Esophagus muscularis mucosa (tissue), 4 donors: ENCODE measurements at regions not wholly inside any gene's neighbourhood (a gene's known extent, or its start where the extent isn't known, plus 50 kb on each side); places are given as distances from the start of the nearest gene placed in this dataset.

Source experiments
- DNase-seq: peaks from one replicate; pipeline ENCODE4 v3.0.0-alpha.2; 2017; ENCODE audit errors: extremely low spot score
- H3K27ac ChIP-seq, 4 donors: fragments of 200-600 bp; sonication (generic); replicated peaks in 1 of 4; 1 replicate in 3 of 4; 2 replicates in 1 of 4; pipeline ENCODE4 v1.5.1; 2016 to 2019; ENCODE audit warnings: mild to moderate bottlenecking in 1 of 4
- H3K27me3 ChIP-seq, 4 donors: fragments of 200-600 bp; sonication (generic); one replicate each; pipeline versions ENCODE4 v1.5.1 to v1.6.0; 2016 to 2019
- H3K36me3 ChIP-seq, 4 donors: fragments of 200-600 bp; sonication (generic); one replicate each; pipeline ENCODE4 v1.5.1; 2016 to 2019
- H3K4me1 ChIP-seq, 4 donors: fragments of 200-600 bp; sonication (generic); one replicate each; pipeline ENCODE4 v1.5.1; 2016 to 2019
- H3K4me3 ChIP-seq, 4 donors: fragments of 200-600 bp; sonication (generic); 1 replicate in 2 of 4; 2 replicates in 2 of 4; pipeline ENCODE4 v1.5.1; 2016 to 2019; ENCODE audit warnings: mild to moderate bottlenecking in 4 of 4, moderate library complexity in 1 of 4
- H3K9me3 ChIP-seq, 4 donors: fragments of 200-600 bp; sonication (generic); 1 replicate in 3 of 4; 2 replicates in 1 of 4; pipeline ENCODE4 v1.5.1; 2016 to 2019
- EP300 ChIP-seq: sonication (generic); formaldehyde crosslinking; IDR thresholded peaks from one replicate; pipeline ENCODE4 v1.6.1; 2017; ENCODE audit warnings: antibody characterized with exemption
- POLR2A ChIP-seq: fragments of 450-650 bp; IDR thresholded peaks from one replicate; pipeline ENCODE4 v1.6.1; 2017; ENCODE audit warnings: antibody characterized with exemption, moderate library complexity, mild to moderate bottlenecking, low read depth
- POLR2AphosphoS5 ChIP-seq, 2 donors: sonication (generic); formaldehyde crosslinking; IDR thresholded peaks; one replicate each; pipeline ENCODE4 v1.6.1; 2017; ENCODE audit warnings: antibody characterized with exemption in 2 of 2
- WGBS: methylation state at CpG from one replicate; pipeline ENCODE4 v1.1.5; 2018; 5-methylcytosine and 5-hydroxymethylcytosine counted together
- intact Hi-C: fragments of 100-400 bp; cut with DNase I; formaldehyde crosslinking; loops from one replicate; pipeline ENCODE4 v1.15.1; 2023
- TF ChIP-seq, protein P1 (sequence below), 3 experiments: fragments of 200-600 bp in 2 of 3; fragments of 450-650 bp in 1 of 3; sonication (generic) in 2 of 3; IDR thresholded peaks; one replicate each; pipeline ENCODE4 v1.5.1; 2017 to 2019; ENCODE audit warnings: antibody characterized with exemption in 3 of 3, mild to moderate bottlenecking in 2 of 3, moderate library complexity in 1 of 3

DNA sequence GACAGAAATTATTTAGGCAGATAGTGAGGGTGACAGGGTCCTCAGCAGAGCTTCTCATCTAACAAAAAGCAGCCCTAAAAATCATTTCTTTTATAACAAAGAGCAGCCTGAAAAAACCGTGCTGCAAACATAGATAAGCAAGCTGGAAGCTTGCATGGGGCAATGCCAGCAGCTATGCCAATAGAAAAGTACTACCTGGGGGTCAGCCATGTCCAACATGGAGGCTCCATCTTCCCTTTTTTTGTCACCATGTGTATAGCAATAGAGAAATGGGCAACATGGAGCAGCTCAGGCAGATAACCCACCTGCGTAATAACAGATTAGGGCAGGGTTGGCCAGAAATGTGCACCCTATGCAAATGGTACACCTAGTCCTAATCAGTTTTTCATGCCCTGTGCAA, 57.4 kb upstream of the IGLL5 start:
- WGBS = 89% methylated on average over 2 of the region's 2 CpGs
- no peak overlapping the region for H3K27ac ChIP-seq
- DNase-seq = peak; percentile 57
- TF ChIP-seq POLR2AphosphoS5 (IDR thresholded peaks at IDR 0.05) (no peak), POLR2A (no peak), EP300 (no peak)
- TF ChIP-seq, protein P1, sequence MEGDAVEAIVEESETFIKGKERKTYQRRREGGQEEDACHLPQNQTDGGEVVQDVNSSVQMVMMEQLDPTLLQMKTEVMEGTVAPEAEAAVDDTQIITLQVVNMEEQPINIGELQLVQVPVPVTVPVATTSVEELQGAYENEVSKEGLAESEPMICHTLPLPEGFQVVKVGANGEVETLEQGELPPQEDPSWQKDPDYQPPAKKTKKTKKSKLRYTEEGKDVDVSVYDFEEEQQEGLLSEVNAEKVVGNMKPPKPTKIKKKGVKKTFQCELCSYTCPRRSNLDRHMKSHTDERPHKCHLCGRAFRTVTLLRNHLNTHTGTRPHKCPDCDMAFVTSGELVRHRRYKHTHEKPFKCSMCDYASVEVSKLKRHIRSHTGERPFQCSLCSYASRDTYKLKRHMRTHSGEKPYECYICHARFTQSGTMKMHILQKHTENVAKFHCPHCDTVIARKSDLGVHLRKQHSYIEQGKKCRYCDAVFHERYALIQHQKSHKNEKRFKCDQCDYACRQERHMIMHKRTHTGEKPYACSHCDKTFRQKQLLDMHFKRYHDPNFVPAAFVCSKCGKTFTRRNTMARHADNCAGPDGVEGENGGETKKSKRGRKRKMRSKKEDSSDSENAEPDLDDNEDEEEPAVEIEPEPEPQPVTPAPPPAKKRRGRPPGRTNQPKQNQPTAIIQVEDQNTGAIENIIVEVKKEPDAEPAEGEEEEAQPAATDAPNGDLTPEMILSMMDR (IDR thresholded peaks at IDR 0.05) = no peak
- peaks cover 0 to 40% (median 0%) of the 10 kb centered on the region in 4 donors for H3K27me3 ChIP-seq
- no peak overlapping the region for H3K4me3 ChIP-seq
- peaks cover 0 to 15% (median 10%) of the 10 kb centered on the region in 4 donors for H3K9me3 ChIP-seq
- no peaks in the 10 kb centered on the region for H3K36me3 ChIP-seq
- intact Hi-C loops = no loop called here
- H3K4me1 ChIP-seq = no peaks in the 10 kb centered on the region

DNA sequence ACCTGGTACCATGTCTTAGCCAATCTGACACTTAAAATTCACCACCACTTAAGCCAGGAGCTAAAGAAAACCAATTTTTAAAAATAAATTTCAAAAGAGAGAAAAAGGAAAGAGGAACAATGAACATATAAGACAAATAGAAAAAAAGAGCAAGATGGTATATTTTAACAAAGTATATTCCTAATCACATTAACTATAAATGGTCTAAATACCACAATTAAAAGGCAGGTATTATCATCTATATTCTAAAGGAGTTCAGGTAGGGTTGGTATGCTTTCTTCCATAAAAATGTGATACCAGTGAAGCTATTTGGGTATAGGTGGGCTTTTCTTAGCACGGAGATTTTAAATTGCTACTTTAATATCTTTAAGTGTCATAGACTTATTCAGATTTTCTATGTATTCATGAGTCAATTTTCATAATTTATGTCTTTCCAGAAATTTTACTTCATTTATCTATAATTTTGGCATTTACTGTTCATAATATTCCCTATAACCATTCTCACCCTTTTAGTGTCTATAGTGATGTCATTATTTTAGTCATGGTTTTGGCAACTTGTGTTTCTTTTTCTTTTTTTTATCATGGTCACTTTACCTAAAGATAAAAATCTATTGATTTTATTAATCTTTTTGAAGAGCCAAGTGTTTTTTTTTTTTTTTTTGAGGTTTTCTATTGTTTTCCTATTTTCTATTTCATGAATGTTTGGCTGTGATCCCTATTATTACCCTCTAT, 56.5 kb upstream of the IGLL5 start:
- DNase-seq = no peak
- TF ChIP-seq POLR2A (no peak), POLR2AphosphoS5 (IDR thresholded peaks at IDR 0.05) (no peak), EP300 (no peak)
- TF ChIP-seq, protein P1 (IDR thresholded peaks at IDR 0.05) = no peak
- H3K4me1 ChIP-seq = no peaks in the 10 kb centered on the region
- H3K9me3 ChIP-seq = peaks cover 0 to 15% (median 10%) of the 10 kb centered on the region in 4 donors
- no peak overlapping the region for H3K27ac ChIP-seq
- no peak overlapping the region for H3K4me3 ChIP-seq
- WGBS = 85% methylated on average over 1 of the region's 1 CpG
- H3K27me3 ChIP-seq = peaks cover 0 to 45% (median 0%) of the 10 kb centered on the region in 4 donors
- intact Hi-C loops = no loop called here
- H3K36me3 ChIP-seq = no peaks in the 10 kb centered on the region

DNA sequence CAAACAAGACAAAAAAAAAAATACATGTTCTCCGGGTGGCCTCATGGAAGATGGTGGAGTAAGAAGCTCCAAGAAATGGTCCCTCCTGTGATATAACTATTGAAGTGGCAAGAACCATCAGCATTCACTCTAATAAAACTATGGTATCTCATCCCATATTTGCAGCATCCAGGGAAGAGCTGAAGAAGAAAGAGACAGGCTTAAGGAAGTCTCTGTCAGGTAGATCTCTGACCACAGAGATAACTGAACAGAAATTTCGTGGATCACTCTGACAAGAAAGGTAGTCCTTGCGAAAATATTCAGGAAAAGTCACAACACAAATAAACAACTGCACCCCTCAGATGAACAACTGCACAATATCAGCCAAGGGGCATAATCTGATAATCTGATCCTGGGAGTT, 54.6 kb upstream of the IGLL5 start:
- no peak for TF ChIP-seq POLR2AphosphoS5 (IDR thresholded peaks at IDR 0.05)
- TF ChIP-seq, protein P1 (IDR thresholded peaks at IDR 0.05) = no peak
- WGBS = 70% methylated on average over 3 of the region's 3 CpGs
- intact Hi-C loops = no loop called here
- Histone ChIP-seq H3K36me3 (no peaks in the 10 kb centered on the region), H3K9me3 (peaks cover 0 to 15% (median 10%) of the 10 kb centered on the region in 4 donors), H3K27ac (no peak overlapping the region), H3K4me3 (no peak overlapping the region), H3K4me1 (no peaks in the 10 kb centered on the region), H3K27me3 (peaks cover 0 to 51% (median 0%) of the 10 kb centered on the region in 4 donors)
- DNase-seq = no peak

DNA sequence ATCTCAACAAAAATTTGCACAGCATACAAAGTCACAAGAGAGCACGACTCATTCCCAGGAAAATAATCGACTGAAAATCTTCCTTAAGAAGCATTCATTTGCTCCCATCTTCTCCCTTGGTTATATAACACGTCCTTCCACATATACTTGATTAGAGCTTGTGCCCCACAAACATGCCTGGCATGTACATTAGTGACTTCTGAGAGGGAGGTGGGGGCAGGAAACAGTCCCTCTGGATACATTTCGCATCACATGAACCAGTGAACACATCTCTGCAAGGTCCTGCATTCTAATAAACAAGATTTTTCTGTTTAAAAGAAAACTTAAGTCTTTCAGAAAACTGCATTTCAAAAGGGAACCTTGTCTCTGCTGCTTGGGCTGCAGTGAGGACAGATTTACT, 54.1 kb upstream of the IGLL5 start:
- peaks cover 0 to 55% (median 0%) of the 10 kb centered on the region in 4 donors for H3K27me3 ChIP-seq
- 83% methylated on average over 4 of the region's 4 CpGs for WGBS
- intact Hi-C loops = no loop called here
- DNase-seq = no peak
- peaks cover 0 to 15% (median 10%) of the 10 kb centered on the region in 4 donors for H3K9me3 ChIP-seq
- no peaks in the 10 kb centered on the region for H3K36me3 ChIP-seq
- TF ChIP-seq EP300 (no peak), POLR2AphosphoS5 (IDR thresholded peaks at IDR 0.05) (no peak), POLR2A (no peak)
- TF ChIP-seq, protein P1 (IDR thresholded peaks at IDR 0.05) = no peak
- no peaks in the 10 kb centered on the region for H3K4me1 ChIP-seq
- no peak overlapping the region for H3K4me3 ChIP-seq
- no peak overlapping the region for H3K27ac ChIP-seq

DNA sequence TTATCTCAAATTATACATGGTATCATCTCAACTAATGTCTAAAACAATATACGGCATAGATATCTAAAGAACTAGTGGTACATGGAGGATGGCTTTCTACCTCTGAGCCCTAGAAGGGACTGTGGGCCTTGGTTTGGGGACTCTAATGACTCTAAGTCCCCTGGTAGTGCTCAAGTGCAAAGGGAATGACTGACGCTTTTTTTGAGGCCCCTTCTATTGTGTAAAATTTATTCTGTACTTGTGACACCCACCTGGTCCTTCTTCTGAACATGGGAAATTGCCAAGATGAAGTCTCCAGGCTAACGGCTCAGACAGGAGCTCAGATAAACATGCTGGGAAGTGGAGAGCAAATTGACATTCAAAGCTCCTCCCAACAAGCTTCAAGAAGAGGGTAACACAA, 53.4 kb upstream of the IGLL5 start:
- H3K27me3 ChIP-seq = peaks cover 0 to 61% (median 0%) of the 10 kb centered on the region in 4 donors
- no peak overlapping the region for H3K27ac ChIP-seq
- no peaks in the 10 kb centered on the region for H3K4me1 ChIP-seq
- peak; percentile 87 for DNase-seq
- 72% methylated on average over 3 of the region's 3 CpGs for WGBS
- H3K9me3 ChIP-seq = peaks cover 0 to 15% (median 10%) of the 10 kb centered on the region in 4 donors
- H3K4me3 ChIP-seq = no peak overlapping the region
- intact Hi-C loops = no loop called here
- no peaks in the 10 kb centered on the region for H3K36me3 ChIP-seq
- TF ChIP-seq, protein P1 (IDR thresholded peaks at IDR 0.05) = no peak
- no peak for TF ChIP-seq EP300
- no peak for TF ChIP-seq POLR2A
